OCI-LY3 (cell line): ENCODE measurements at regions not wholly inside any gene's neighbourhood (a gene's known extent, or its start where the extent isn't known, plus 50 kb on each side); places are given as distances from the start of the nearest gene placed in this dataset.

ENCODE experiments used
- CTCF ChIP-seq: fragments of 200-600, 300-600 bp; sonication (generic); IDR thresholded peaks from 2 replicates; pipeline ENCODE4 v1.5.1; 2014; ENCODE audit warnings: antibody characterized with exemption, low read length, low read depth
- EZH2phosphoT487 ChIP-seq: fragments of 200-600 bp; shearing (Covaris generic); IDR thresholded peaks from 2 replicates; pipeline ENCODE4 v1.6.1; 2018; ENCODE audit warnings: antibody characterized with exemption, mixed run types, low read depth

DNA sequence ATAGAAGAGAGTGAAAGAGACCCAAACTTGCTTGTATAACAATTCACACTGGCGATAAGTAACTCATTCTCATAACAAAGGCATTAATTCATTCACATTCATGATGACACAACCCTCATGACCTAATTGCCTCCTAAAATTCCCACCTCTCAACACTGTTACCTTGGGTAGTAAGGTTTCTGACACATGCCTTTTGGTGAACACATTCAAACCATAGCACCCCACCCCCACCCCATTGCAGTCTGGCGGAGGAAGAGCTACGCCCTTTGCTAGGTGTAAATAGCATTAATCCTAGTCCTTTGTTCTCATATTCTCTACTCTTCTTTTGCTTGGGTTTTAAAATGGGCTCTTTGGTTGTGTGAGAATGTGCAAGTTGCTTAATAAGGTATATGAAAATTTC is 361.5 kb downstream of the DSEL start:
- TF ChIP-seq CTCF (no peak), EZH2phosphoT487 (no peak)
